ENCODE measurements at regions not wholly inside any gene's neighbourhood (a gene's known extent, or its start where the extent isn't known, plus 50 kb on each side); places are given as distances from the start of the nearest gene placed in this dataset.
A peak's percentile ranks its signal among the peaks of the same experiment; 100 is the strongest.

DNA sequence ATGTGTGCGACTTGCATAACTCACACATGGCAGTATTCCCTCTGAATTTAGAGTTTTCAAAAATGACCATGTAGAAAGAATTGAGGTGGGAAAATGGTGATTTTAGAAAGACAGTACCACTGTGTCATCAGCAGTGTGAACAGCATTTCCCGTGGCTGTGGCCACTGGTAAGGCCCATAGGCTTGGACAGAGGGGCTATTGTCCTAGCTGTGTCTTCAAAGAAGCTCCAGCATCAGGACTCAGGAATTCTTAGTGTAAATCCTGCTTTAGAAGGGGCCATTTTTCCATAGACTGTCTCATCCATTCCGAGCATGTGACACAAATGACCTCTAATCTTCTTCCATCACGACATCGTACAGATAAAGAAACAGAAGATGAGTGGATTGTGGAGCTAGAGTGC lies 119.3 kb upstream of the BACE2 start:
- DNase-seq, result no peak

GRCh38 chr21:41052820-41053555 lies 115.0 kb upstream of the BACE2 start:
- peak; percentile 67 for DNase-seq

DNA sequence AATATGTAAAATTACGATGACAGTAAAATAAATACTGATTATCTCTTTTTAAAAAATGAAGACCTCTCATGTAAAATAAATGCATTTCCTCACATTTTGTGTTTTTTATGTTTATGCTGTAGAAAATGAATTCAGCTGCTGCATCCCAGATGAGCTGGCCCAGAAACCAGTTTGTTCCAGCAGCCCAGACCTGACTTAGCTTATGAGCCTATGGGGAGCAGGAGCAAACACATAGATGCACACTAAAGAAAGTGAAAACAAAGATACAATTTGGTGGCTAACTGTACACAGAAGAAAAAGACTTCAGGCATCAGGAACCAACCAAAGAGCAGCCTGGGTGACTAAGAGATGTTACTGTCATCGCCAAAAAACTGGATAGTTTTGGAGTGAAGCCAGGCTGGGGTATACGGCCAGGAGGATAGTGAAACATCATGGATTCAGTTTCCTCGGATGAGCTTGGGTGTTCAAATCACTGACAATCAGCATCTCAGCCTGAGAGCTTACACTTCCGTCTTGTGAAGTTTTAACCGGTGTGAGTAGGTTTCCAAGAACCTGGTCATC lies 113.9 kb upstream of the BACE2 start:
- DNase-seq, result no peak

GRCh38 chr21:41055266-41055665 lies 112.7 kb upstream of the BACE2 start:
- DNase-seq, result no peak

DNA sequence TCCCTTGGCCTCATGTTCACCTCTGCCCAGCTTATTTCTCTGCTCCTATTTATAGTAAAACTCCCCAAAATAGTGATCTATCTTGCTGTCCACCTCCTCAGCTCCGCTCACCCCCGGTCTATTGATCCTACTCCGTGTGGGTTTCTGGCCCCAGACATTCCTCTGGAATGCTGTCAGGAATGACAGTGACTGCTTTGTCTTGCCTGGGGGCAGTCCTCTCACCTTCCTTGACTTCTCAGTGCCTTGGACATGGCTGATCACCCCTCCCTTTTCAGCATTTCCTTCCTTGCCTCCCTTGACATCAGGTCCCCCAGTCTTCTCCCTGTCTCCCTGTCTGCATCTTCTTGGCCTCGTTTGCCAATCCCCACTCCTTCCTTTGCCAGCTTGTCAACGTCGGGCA lies 108.1 kb upstream of the BACE2 start:
- DNase-seq, result no peak

- no peak for DNase-seq
Measured at GRCh38 chr21:41061701-41062100, 106.3 kb upstream of the BACE2 start.

- peak; percentile 66 for DNase-seq
Measured at GRCh38 chr21:41064334-41064791, 103.6 kb upstream of the BACE2 start.

- no peak for DNase-seq
Measured at GRCh38 chr21:41064951-41065350, 103.0 kb upstream of the BACE2 start.

- no peak for DNase-seq
Measured at GRCh38 chr21:41065539-41065938, 102.4 kb upstream of the BACE2 start.

DNA sequence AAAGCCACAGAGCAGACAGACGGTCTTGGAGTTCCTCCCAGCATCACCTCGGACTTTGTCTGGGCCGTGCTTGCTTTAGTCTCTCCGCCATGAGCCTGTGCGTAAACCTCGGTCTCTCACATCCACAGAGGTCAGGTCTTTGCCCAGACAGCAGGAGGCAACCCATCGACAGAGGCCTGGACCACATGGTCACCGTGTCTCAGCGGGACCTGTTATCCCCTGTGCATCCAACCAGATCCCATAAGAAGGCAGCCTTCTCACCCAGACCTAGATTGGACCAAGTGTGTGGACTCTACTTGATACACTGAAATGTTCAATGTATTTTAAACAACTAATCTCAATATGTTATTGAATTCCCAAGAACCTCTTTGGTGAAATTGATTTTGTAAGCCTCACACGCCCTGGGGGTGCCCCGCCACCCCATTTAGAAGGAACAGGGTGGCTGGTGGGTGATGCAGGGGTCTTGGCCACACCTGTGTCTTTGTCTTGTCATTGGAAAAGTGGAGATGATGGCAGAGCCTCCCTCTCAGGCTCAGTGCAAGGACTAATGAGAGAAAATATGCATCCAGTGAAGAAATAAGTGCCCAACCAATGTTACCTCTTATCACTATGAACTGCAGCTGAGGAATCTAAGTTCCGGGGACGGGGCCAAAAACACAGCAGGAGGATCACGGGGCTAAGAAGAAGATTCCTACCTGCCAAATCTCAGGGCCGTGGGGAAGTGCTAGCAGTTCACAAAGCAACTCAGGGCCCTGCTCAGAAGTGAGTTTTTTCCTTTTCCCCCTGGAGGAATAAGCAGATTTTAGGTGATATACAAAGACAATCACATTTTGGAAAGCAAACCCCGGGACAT lies 101.6 kb upstream of the BACE2 start:
- no peak for DNase-seq

DNA sequence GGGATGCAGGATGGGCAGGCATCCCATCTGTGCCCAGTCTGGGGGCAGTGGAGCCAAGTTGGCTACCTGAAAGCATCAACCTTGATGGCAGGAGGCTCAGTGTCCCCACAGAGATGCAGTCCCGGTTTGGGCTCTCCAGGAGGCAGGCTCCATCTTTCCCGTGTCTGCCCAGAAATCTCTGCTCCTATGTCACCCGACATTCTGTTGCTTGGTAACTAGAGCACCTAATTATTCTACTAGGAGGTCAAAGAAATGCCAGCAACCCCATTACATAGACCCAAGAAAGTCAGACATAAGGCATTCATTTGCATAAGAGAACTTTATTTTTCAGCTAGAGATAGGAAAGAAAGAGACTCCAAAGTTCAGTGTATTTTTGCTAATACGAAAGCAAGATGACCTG lies 100.3 kb upstream of the BACE2 start:
- no peak for DNase-seq

GRCh38 chr21:41068496-41068895 lies 99.5 kb upstream of the BACE2 start:
- peak; percentile 57 for DNase-seq

DNA sequence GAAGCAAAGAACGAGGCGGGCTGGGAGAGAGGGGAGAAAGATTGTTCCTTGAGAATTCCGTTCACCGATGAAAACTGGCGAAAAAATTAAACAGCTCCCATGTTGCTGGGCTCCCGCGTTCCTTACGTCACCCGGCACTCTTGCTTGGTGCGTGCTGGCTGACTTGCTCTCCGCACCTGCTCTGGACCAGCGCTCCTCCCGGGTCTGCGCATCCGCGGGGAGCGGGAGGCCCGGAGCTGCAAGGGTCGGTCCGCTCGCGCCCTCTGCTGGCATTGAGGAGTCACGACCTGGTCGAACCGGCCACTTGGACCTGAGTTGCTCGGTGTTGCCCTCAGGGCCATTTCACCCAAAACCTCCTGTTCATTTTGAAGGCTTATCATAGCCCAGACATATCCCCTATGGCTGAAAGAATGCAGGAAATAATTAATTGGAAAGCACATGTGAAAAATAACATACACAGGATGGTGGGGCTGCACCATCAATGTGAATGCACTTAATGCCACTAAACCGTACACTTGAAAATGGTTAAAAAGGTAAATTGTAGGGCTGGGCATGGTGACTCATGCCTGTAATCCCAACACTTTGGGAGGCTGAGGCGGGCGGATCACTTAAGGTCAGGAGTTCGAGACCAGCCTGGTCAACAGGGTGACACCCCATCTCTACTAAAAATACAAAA lies 98.9 kb upstream of the BACE2 start:
- peak; percentile 92 for DNase-seq

DNA sequence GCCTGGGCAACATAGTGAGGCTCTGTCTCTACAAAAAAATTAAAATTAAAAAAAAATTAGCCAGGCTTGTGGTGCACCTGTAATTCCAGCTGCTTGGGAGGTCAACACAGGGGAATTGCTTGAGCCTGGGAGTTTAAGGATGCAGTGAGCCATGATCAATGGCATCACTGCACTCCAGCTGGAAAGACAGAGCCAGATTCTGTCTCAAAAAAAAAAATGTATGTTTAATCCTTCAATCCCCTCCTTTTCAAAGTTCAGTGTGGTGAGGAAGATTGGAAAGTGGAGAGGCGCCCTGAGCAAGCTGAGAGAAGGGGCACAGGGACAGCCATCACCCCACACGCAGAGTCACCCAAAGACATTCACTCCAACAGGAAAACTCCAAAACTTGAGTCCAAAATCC lies 97.7 kb upstream of the BACE2 start:
- DNase-seq, result no peak

DNA sequence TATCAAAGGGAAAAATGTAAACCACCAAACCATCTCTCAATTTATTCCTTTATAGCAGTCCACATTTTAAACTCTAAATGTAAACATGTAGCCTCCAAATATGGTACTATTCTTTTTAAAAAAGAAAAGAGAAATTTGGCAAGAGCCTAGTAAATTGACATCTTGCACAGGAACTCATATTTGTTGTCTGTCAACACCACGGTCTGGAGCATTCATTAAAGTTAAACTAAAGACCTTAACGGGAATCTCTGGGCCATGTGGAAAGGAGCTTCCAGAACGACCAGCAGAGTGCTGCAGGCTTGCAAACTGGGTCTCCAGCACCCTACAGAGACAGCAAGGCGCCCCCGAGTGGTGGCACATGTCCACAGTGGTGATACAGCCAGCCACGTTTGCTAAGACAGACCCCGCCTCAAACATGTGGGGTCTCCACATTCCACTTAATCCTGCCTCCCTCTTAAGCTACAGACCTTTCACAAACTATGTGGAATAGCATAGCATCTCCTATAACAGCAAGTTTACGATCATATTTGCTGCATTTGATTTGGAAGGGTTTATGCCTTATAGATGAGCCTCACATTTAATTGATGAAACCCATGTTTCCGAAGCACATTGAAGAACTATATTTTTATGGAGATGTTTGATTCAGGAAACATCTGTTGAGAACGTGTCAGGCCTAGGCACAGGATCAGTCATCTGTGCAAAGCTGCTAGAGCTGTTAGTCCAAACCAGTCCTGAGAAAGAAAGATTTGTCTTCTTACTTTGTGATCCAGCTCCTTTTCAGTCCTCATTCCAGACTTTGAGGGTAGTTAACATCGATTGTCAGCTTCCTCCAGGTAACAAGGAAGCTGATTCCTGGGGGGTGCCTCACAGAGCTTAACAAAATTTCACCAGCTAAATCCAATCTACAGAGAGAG lies 96.4 kb upstream of the BACE2 start:
- no peak for DNase-seq

- DNase-seq, result no peak
Measured at GRCh38 chr21:41073558-41073957, 94.4 kb upstream of the BACE2 start.

GRCh38 chr21:41074396-41075184 lies 93.4 kb upstream of the BACE2 start:
- DNase-seq, result no peak

- no peak for DNase-seq
Measured at GRCh38 chr21:41075656-41076055, 92.3 kb upstream of the BACE2 start.

GRCh38 chr21:41076064-41076463 lies 91.9 kb upstream of the BACE2 start:
- no peak for DNase-seq

- DNase-seq, result no peak
Measured at GRCh38 chr21:41079159-41079558, 88.8 kb upstream of the BACE2 start.

GRCh38 chr21:41080485-41081121 lies 87.4 kb upstream of the BACE2 start:
- no peak for DNase-seq
